ENCODE measurements at regions not wholly inside any gene's neighbourhood (a gene's known extent, or its start where the extent isn't known, plus 50 kb on each side); places are given as distances from the start of the nearest gene placed in this dataset.

GRCh38 chr6:54031169-54031568 is 80.1 kb upstream of the MLIP start:
- Histone ChIP-seq H3K9ac (ENCODE audit: low read length) (no peak overlapping the region), H3K27me3 (replicated peaks; ENCODE audit: insufficient read depth, low read length) (no peaks in the 10 kb centered on the region), H3K9me2 (replicated peaks; ENCODE audit: insufficient read depth, low read length) (no peaks in the 10 kb centered on the region), H3K36me3 (replicated peaks; ENCODE audit: insufficient read depth, low read length) (no peaks in the 10 kb centered on the region), H3K4me3 (ENCODE audit: low read length) (no peak overlapping the region), H3K4me1 (ENCODE audit: low read length) (no peaks in the 10 kb centered on the region), H3K79me2 (ENCODE audit: low read length) (no peaks in the 10 kb centered on the region), H3K27ac (ENCODE audit: low read length) (no peak overlapping the region), H3K4me2 (ENCODE audit: low read depth, low read length) (no peak overlapping the region), H3K9me3 (replicated peaks; ENCODE audit: insufficient read depth, low read length) (no peaks in the 10 kb centered on the region), H2AFZ (ENCODE audit: low read length) (no peak overlapping the region), H4K20me1 (ENCODE audit: insufficient read depth, low read length) (no peaks in the 10 kb centered on the region), H3F3A (ENCODE audit: insufficient read depth, low read length) (no peaks in the 10 kb centered on the region)
- no peak for DNase-seq
- TF ChIP-seq EZH2phosphoT487 (IDR thresholded peaks at IDR 0.05; ENCODE audit: low read length), result no peak
- TF ChIP-seq, protein P1, sequence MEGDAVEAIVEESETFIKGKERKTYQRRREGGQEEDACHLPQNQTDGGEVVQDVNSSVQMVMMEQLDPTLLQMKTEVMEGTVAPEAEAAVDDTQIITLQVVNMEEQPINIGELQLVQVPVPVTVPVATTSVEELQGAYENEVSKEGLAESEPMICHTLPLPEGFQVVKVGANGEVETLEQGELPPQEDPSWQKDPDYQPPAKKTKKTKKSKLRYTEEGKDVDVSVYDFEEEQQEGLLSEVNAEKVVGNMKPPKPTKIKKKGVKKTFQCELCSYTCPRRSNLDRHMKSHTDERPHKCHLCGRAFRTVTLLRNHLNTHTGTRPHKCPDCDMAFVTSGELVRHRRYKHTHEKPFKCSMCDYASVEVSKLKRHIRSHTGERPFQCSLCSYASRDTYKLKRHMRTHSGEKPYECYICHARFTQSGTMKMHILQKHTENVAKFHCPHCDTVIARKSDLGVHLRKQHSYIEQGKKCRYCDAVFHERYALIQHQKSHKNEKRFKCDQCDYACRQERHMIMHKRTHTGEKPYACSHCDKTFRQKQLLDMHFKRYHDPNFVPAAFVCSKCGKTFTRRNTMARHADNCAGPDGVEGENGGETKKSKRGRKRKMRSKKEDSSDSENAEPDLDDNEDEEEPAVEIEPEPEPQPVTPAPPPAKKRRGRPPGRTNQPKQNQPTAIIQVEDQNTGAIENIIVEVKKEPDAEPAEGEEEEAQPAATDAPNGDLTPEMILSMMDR (IDR thresholded peaks at IDR 0.05; ENCODE audit: low read length), result no peak

DNA sequence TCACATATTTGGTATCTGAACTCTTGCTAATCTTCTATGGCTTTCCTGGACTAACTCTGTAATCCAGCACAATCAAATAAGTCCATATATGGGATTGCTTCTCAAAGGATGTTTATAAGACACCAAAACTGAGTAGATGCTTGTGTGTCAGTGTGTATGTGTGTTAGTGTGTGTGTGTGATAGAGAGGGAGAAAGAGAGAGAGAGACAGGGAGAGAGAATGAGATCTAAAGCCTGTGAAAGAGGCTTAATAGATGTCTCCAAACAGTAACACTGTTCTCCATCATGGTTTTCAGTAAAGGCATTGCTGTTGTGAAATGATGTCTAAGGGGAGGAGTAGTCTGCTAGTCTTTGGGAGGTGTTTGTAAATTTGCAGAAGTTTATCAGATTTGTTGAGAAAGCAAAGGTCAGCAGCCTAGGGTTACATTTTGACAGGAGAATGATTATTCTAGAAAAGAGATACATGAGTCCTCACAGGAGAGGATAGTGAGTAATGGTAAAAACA is 73.9 kb upstream of the MLIP start:
- Histone ChIP-seq H3K27ac (ENCODE audit: low read length) (no peak overlapping the region), H3K9me3 (replicated peaks; ENCODE audit: insufficient read depth, low read length) (no peaks in the 10 kb centered on the region), H3K27me3 (replicated peaks; ENCODE audit: insufficient read depth, low read length) (no peaks in the 10 kb centered on the region), H3K4me3 (ENCODE audit: low read length) (no peak overlapping the region), H4K20me1 (ENCODE audit: insufficient read depth, low read length) (no peaks in the 10 kb centered on the region), H3K79me2 (ENCODE audit: low read length) (no peaks in the 10 kb centered on the region), H3K4me1 (ENCODE audit: low read length) (no peaks in the 10 kb centered on the region), H3K9me2 (replicated peaks; ENCODE audit: insufficient read depth, low read length) (no peaks in the 10 kb centered on the region), H3K36me3 (replicated peaks; ENCODE audit: insufficient read depth, low read length) (no peaks in the 10 kb centered on the region), H2AFZ (ENCODE audit: low read length) (no peak overlapping the region), H3K4me2 (ENCODE audit: low read depth, low read length) (no peak overlapping the region), H3F3A (ENCODE audit: insufficient read depth, low read length) (no peaks in the 10 kb centered on the region), H3K9ac (ENCODE audit: low read length) (no peak overlapping the region)
- no peak for TF ChIP-seq EZH2 (optimal IDR thresholded peaks at IDR 0.05; ENCODE audit: low read depth, low read length)
- TF ChIP-seq, protein P1 (IDR thresholded peaks at IDR 0.05; ENCODE audit: low read length), result no peak
- TF ChIP-seq EZH2phosphoT487 (IDR thresholded peaks at IDR 0.05; ENCODE audit: low read length), result no peak
- no peak for DNase-seq

- H3K4me1 ChIP-seq (ENCODE audit: low read length), result no peaks in the 10 kb centered on the region
- no peak overlapping the region for H2AFZ ChIP-seq (ENCODE audit: low read length)
- DNase-seq, result no peak
- no peak overlapping the region for H3K9ac ChIP-seq (ENCODE audit: low read length)
- H3F3A ChIP-seq (ENCODE audit: insufficient read depth, low read length), result no peaks in the 10 kb centered on the region
- no peaks in the 10 kb centered on the region for H3K9me2 ChIP-seq (replicated peaks; ENCODE audit: insufficient read depth, low read length)
- no peaks in the 10 kb centered on the region for H3K36me3 ChIP-seq (replicated peaks; ENCODE audit: insufficient read depth, low read length)
- H3K4me2 ChIP-seq (ENCODE audit: low read depth, low read length), result no peak overlapping the region
- TF ChIP-seq EZH2phosphoT487 (IDR thresholded peaks at IDR 0.05; ENCODE audit: low read length), result no peak
- TF ChIP-seq, protein P1 (IDR thresholded peaks at IDR 0.05; ENCODE audit: low read length), result no peak
- TF ChIP-seq EZH2 (optimal IDR thresholded peaks at IDR 0.05; ENCODE audit: low read depth, low read length), result no peak
- no peaks in the 10 kb centered on the region for H4K20me1 ChIP-seq (ENCODE audit: insufficient read depth, low read length)
- H3K27ac ChIP-seq (ENCODE audit: low read length), result no peak overlapping the region
- H3K79me2 ChIP-seq (ENCODE audit: low read length), result no peaks in the 10 kb centered on the region
- no peak overlapping the region for H3K4me3 ChIP-seq (ENCODE audit: low read length)
- no peaks in the 10 kb centered on the region for H3K27me3 ChIP-seq (replicated peaks; ENCODE audit: insufficient read depth, low read length)
- no peaks in the 10 kb centered on the region for H3K9me3 ChIP-seq (replicated peaks; ENCODE audit: insufficient read depth, low read length)
These were observed 70.7 kb upstream of the MLIP start for GRCh38 chr6:54040545-54040944.
